Ectodermal cell (in vitro differentiated cells): ENCODE measurements at regions not wholly inside any gene's neighbourhood (a gene's known extent, or its start where the extent isn't known, plus 50 kb on each side); places are given as distances from the start of the nearest gene placed in this dataset.

ENCODE experiments used
- H3K27ac ChIP-seq: 2 replicates; pipeline ENCODE4 v1.7.0; 2013; ENCODE audit warnings: mild to moderate bottlenecking, low read depth, low read length; ENCODE audit not compliant: insufficient read depth, poor library complexity, severe bottlenecking
- H3K27me3 ChIP-seq: 2 replicates; pipeline ENCODE4 v1.7.0; 2013; ENCODE audit warnings: mild to moderate bottlenecking, low read length; ENCODE audit not compliant: insufficient read depth, control insufficient read depth, poor library complexity, severe bottlenecking
- H3K36me3 ChIP-seq: one replicate; pipeline ENCODE4 v1.7.0; 2013; ENCODE audit warnings: low read length; ENCODE audit not compliant: control insufficient read depth, insufficient read depth
- H3K4me1 ChIP-seq: one replicate; pipeline ENCODE4 v1.7.0; 2013; ENCODE audit warnings: low read length; ENCODE audit not compliant: control insufficient read depth, insufficient read depth
- H3K4me3 ChIP-seq: 2 replicates; pipeline ENCODE4 v1.7.0; 2013; ENCODE audit warnings: low read depth, low read length, control low read depth; ENCODE audit not compliant: insufficient read depth
- H3K9me3 ChIP-seq: 2 replicates; pipeline ENCODE4 v1.7.0; 2013; ENCODE audit warnings: mild to moderate bottlenecking, low read length, moderate library complexity; ENCODE audit not compliant: control insufficient read depth
- WGBS, 2 experiments: methylation state at CpG; one replicate each; pipeline ENCODE4 v1.1.7; 2013; ENCODE audit warnings: missing lambda C conversion rate in 2 of 2; 5-methylcytosine and 5-hydroxymethylcytosine counted together

DNA sequence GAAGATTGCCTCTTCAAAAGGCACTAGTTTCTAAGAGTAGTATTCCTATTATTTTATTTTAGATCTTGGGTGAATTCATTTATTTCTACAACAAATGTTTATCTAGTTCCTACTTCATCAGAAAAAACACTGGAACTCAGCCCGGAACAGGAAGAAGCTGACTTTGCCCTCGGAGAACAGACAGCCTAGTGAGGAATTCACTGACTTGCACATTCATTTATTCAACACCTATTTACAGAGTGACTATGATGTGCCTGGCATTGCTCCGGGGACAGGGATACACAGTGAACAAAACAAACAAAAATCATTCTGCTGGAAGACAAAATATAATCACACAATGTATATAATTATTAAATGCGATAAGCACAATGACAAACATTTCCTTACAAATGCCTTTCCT, 54.4 kb upstream of the SDK1 start:
- no peak overlapping the region for H3K27ac ChIP-seq
- H3K4me3 ChIP-seq: no peak overlapping the region
- WGBS, 2 experiments: 98 to 99% methylated on average over 4 of the region's 4 CpGs
- no peaks in the 10 kb centered on the region for H3K9me3 ChIP-seq
- H3K36me3 ChIP-seq: no peaks in the 10 kb centered on the region
- no peaks in the 10 kb centered on the region for H3K27me3 ChIP-seq
- peaks cover 6% of the 10 kb centered on the region for H3K4me1 ChIP-seq

DNA sequence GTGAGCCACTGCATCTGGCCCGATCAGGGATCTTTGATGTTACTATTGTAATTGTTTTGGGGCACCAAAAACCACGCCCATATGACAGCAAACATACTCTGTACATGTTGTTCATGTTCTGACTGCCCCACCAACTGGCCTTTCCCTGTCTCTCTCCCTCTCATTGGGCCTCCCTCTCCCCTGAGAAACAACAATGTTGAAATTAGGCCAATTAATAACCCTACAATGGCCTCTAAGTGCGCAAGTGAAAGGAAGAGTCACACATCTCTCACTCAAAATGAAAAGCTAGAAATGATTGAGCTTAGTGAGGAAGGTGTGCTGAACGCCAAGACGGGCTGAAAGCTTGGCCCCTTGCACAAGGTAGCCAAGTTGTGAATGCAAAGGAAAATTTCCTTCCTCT, 50.3 kb upstream of the SDK1 start:
- 70 to 84% methylated on average over 5 of the region's 5 CpGs for WGBS, 2 experiments
- H3K27me3 ChIP-seq: no peaks in the 10 kb centered on the region
- H3K36me3 ChIP-seq: no peaks in the 10 kb centered on the region
- no peak overlapping the region for H3K4me3 ChIP-seq
- H3K4me1 ChIP-seq: no peaks in the 10 kb centered on the region
- H3K27ac ChIP-seq: no peak overlapping the region
- H3K9me3 ChIP-seq: no peaks in the 10 kb centered on the region
